CD4-positive, alpha-beta T cell treated with Interleukin-21 for 1 hour (primary cell): ENCODE measurements at regions not wholly inside any gene's neighbourhood (a gene's known extent, or its start where the extent isn't known, plus 50 kb on each side); places are given as distances from the start of the nearest gene placed in this dataset.
"Not testable (repeated sequence)": the region's sequence is repeated elsewhere in the genome, so short reads cannot be mapped to it uniquely, and the experiment has no call there.

Experiments used
- DNase-seq: peaks from one replicate; pipeline ENCODE4 v3.0.0-alpha.2; 2020

DNA sequence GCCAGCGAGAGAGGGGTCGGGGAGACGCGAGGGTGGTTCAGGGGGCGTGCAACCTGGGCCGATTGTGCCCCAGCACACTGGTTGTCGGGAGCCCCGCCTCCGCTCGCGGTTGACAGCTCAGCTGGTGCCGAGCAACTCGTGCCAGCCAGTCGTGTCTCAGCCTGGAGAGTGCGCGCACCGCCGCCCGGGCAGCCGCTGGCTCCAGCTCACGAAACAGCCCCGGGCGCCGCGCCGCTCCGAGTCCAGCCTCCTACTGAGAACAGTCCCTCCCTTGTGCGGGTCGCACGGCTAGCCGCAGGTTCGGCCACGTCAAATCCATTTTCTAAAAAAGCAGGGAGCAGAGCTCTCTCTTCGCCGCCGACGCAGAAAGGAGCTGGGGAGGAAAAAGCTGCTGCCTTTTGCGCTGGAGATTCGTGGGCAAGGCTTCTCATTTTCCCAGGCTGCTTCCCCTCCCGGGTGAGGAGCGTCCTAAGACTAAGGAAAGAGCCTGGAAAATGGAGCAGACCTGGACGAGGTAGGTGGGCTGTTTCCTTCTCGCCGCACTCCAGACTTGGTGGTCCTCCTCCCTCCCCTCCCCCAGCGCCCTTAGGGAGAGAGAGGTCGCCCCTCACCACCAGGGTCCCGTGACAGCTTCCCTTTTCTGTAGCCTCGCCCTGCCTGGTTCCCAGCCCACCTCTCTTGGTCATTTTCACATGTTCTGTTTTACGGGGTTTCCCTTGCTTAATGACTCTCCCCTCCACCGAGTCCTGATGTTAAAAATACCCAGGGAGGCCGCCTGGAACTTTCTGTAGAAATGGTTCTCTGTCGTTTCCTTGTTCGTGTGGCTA is 56.7 kb upstream of the SEC22B start:
- DNase-seq: not testable (repeated sequence)

GRCh38 chr1:120229835-120230234 is 53.5 kb upstream of the SEC22B start:
- DNase-seq: not testable (repeated sequence)
